GM12872 (cell line): ENCODE measurements at regions not wholly inside any gene's neighbourhood (a gene's known extent, or its start where the extent isn't known, plus 50 kb on each side); places are given as distances from the start of the nearest gene placed in this dataset.

ENCODE experiments used
- TF ChIP-seq, protein P1 (sequence below): IDR thresholded peaks from 3 replicates; pipeline ENCODE4 v1.5.1; 2011; ENCODE audit warnings: low read depth, mild to moderate bottlenecking, low read length, moderate library complexity; ENCODE audit not compliant: insufficient read depth

DNA sequence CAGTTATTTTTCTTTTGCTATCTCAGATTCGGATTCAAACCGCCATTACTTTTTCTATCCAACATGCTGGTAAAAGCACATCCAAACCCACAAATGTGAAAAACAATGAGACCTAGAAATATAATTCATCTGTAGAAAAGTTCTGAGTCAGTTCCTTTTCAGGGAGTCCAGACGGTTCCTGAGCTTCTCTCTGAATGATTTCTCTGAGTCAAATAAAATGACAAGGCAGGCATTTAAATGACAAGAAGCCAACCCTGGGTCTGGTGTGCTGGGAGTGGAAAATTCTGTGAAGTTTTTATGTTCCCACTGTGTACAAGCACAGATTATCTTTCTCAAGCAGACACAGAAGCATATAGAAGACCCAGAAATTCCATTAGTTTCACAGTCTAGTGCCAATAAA, 96.3 kb upstream of the ANKRD1 start:
- TF ChIP-seq, protein P1, sequence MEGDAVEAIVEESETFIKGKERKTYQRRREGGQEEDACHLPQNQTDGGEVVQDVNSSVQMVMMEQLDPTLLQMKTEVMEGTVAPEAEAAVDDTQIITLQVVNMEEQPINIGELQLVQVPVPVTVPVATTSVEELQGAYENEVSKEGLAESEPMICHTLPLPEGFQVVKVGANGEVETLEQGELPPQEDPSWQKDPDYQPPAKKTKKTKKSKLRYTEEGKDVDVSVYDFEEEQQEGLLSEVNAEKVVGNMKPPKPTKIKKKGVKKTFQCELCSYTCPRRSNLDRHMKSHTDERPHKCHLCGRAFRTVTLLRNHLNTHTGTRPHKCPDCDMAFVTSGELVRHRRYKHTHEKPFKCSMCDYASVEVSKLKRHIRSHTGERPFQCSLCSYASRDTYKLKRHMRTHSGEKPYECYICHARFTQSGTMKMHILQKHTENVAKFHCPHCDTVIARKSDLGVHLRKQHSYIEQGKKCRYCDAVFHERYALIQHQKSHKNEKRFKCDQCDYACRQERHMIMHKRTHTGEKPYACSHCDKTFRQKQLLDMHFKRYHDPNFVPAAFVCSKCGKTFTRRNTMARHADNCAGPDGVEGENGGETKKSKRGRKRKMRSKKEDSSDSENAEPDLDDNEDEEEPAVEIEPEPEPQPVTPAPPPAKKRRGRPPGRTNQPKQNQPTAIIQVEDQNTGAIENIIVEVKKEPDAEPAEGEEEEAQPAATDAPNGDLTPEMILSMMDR, result no peak

DNA sequence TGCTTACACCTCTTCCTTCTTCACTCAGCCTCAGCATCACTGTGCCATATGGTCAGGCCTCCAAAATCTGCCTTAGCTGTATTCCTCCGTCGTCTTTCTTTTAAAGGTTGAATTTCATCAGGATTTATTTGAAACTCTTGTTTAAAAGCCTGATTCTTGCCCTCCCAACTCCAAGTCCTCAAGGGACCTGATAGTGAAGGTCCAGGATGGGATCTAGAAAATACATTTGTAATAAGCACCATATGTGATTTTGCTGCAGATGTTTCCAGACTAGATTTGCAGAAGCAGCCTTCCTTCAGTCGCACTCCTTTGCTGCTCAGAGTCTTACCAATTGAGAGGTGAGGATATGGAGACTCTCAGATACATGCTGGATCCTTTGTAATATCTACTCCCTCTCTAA, 101.0 kb upstream of the ANKRD1 start:
- TF ChIP-seq, protein P1, result no peak

DNA sequence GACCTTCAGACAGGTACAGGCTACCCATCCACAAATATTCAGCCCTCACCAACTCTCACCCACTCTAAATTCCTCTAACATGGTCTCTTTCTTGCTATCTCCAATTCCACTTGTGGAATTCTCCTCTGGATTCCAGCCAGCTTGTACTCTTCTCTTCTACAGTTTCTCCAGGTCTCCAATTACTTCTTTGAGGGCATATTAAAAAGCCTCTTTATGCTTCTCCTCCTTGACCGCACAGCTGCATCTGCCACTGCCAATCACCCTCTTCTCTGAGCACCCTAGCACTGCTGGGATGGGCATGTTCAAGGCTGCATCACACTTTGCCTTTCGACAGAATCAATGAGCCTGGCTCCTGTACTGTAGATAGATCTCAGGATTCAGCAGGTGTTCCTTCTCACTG, 101.5 kb upstream of the ANKRD1 start:
- TF ChIP-seq, protein P1, result no peak

DNA sequence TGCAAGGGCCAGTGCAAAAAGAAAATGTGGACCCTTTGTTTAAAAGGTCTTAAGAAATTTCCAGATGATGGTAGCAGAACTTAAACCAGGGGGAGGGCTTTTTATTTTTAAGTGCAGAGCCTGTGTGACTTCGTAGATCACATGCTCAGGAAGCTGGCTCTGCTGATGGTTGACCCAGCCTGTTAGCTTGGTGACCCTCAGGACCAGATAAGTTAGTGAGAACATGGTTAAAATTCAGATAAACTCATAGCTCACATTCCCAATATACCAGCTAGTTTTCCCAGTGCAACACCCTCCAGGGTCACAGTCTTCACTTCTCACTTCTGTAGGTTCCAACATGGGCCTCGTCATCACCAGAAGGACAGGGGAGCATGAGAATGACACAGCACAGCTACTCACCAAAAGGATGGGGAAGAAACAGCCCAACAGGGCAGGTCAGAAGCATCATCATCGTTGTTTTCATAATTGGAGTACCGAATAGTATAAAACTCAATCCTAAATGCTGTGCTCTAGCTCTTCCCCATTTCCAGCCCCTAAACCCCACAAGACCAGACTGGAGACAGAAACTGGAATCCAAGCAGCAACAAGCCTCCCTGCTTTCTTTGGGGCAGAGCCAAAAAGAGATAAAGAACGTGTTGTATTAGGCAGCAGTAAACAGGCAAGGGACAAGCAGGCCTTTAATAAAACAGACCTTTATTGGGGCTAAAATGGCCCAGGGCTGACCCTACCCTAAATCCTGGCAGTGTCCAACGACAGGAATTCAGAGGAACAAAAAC, 102.2 kb upstream of the ANKRD1 start:
- TF ChIP-seq, protein P1, result no peak

DNA sequence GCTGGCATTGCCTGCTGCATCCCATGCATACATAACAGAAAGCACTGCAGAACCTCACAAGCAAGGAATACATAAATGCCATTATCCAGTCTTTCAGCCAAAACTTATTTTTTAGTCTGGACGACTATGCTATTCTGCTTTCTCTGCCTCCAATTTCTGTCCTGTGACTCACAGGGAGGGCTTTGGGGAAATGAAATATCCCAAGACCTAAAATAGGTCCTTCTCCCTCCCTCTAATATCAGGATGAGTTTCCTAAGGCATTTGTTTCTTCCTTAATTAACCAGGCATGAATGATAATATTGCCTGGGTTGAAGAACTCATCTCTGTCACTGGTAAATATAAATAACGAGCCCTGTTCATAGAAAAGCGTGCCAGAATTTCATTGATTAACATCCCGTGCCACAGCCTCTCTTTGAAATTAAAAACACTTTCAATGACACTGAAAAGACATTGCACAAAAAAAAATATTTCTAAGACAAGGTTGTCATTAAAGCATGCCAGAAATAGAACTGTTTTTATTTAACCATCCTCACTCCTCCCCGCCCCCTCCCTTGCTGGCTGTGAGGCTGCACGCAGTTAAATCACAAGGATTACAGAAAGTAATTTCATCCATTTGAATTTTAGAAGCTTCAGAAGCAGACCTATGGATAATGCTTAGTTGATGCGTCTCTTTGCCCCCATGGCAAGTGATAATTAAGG, 103.0 kb upstream of the ANKRD1 start:
- TF ChIP-seq, protein P1, result no peak

DNA sequence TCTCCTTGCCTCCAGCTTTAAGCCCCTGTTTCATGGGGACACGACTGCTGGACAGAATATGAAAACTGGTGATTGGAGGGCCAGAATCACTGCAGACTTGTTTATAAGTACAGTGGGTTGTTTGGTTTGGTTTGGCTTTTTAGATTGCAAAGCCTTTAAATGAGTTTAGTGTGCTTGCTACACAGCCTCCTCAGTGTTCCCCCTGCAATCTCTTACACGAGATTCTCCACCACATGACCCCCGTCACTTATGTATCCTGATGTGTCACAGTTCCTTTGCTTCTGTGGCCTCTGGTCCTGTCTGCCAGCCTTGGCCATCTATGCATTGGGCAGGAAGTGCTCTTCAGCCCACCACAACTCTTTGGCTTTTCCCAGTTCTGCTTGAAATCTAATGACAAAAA, 103.7 kb upstream of the ANKRD1 start:
- TF ChIP-seq, protein P1, result no peak

DNA sequence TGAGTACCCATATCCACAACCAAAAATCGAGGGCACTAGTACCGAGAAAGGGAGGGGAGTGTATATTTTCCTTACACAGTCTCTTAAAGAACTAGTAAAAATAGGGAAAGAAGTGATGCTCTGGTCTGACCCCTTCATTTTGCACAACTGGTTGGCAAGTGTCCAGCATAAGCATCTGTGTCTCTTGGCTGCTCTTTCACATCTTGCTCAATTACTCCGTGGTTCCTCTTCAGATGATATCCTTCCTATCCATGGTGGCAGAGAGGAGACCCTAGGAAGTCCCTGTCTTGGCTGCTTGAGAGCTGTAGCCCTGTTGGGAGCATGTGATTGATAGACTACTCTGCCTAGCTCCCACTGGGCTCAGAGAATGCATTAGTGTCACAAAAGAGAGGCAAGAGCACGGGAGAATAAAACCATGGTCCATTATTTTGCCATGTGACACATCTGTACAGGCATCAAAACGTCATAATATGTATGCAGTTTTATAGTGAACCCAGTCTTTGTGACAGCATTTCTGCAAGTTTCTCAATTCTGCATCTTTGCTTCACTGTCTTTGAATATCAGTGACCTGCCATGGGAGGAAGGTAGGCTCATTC, 111.8 kb upstream of the ANKRD1 start:
- TF ChIP-seq, protein P1, result no peak
